OCI-LY7 (cell line): ENCODE measurements at regions not wholly inside any gene's neighbourhood (a gene's known extent, or its start where the extent isn't known, plus 50 kb on each side); places are given as distances from the start of the nearest gene placed in this dataset.

Experiments used
- EZH2phosphoT487 ChIP-seq: fragments of 200-600 bp; sonication (generic); IDR thresholded peaks from 2 replicates; pipeline ENCODE4 v1.6.1; 2018; ENCODE audit warnings: low read depth, borderline replicate concordance, mild to moderate bottlenecking, mixed run types, antibody characterized with exemption, low read length, moderate library complexity, mixed read lengths
- TF ChIP-seq, protein P1 (sequence below): fragments of 200-600 bp; sonication (generic); conservative IDR thresholded peaks from 2 replicates; pipeline ENCODE4 v1.5.1; 2014; ENCODE audit warnings: mild to moderate bottlenecking, antibody characterized with exemption, low read length, moderate library complexity, mixed read lengths

DNA sequence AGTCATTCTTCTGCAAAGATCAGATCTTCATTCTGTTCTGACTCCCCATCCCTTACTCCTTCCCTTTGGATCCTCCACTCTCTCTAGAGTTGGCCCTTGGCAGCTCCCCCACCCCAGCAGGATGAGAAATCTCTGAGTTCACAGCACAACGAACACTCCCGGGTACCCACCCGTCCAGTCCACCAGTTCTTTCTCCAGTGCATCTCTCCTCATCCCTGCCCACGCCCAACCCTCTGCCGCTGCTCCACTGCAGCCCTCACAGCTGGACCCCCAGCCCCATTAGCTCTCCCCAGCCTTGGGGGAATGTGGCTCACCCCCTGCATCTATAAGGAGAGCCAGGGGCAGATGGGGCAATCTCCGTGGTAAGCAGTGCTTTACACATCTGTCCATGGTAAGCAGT is 125.7 kb downstream of the MATN1 start:
- TF ChIP-seq, protein P1, sequence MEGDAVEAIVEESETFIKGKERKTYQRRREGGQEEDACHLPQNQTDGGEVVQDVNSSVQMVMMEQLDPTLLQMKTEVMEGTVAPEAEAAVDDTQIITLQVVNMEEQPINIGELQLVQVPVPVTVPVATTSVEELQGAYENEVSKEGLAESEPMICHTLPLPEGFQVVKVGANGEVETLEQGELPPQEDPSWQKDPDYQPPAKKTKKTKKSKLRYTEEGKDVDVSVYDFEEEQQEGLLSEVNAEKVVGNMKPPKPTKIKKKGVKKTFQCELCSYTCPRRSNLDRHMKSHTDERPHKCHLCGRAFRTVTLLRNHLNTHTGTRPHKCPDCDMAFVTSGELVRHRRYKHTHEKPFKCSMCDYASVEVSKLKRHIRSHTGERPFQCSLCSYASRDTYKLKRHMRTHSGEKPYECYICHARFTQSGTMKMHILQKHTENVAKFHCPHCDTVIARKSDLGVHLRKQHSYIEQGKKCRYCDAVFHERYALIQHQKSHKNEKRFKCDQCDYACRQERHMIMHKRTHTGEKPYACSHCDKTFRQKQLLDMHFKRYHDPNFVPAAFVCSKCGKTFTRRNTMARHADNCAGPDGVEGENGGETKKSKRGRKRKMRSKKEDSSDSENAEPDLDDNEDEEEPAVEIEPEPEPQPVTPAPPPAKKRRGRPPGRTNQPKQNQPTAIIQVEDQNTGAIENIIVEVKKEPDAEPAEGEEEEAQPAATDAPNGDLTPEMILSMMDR: no peak
- no peak for TF ChIP-seq EZH2phosphoT487
